ENCODE measurements at regions not wholly inside any gene's neighbourhood (a gene's known extent, or its start where the extent isn't known, plus 50 kb on each side); places are given as distances from the start of the nearest gene placed in this dataset.

DNA sequence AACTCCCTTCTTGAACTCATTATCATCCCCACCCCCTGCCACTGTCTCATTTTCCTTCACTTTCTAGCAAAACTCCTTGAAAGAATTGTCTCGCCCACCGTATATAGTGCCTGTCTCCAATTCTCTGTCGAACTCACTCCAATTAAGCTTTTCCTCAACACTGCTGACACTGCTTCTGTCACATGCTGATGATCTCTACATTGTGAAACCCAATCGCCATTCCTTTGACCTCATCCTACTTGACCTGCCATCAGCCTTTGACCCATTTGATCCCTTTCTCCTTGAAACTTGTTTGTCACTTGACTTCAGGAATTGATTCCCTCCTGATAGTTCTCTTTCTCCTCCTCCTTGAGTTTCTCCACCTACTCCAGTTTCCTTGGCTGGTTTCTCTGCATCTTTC, 54.8 kb downstream of the CCDC71L start:
- ChIA-PET POLR2A (no interaction called here), CTCF (no interaction called here)
- no peak for DNase-seq
- Mint-ChIP-seq H3K27ac (ENCODE audit: unreplicated experiment) (no peak overlapping the region), H3K4me1 (ENCODE audit: low read depth, unreplicated experiment) (no peaks in the 10 kb centered on the region), H3K36me3 (ENCODE audit: insufficient read depth, unreplicated experiment) (no peaks in the 10 kb centered on the region), H3K4me3 (ENCODE audit: unreplicated experiment) (no peak overlapping the region), H3K27me3 (ENCODE audit: insufficient read depth, unreplicated experiment) (no peaks in the 10 kb centered on the region), H3K9me3 (ENCODE audit: unreplicated experiment) (no peaks in the 10 kb centered on the region)
- TF ChIP-seq, protein P1, sequence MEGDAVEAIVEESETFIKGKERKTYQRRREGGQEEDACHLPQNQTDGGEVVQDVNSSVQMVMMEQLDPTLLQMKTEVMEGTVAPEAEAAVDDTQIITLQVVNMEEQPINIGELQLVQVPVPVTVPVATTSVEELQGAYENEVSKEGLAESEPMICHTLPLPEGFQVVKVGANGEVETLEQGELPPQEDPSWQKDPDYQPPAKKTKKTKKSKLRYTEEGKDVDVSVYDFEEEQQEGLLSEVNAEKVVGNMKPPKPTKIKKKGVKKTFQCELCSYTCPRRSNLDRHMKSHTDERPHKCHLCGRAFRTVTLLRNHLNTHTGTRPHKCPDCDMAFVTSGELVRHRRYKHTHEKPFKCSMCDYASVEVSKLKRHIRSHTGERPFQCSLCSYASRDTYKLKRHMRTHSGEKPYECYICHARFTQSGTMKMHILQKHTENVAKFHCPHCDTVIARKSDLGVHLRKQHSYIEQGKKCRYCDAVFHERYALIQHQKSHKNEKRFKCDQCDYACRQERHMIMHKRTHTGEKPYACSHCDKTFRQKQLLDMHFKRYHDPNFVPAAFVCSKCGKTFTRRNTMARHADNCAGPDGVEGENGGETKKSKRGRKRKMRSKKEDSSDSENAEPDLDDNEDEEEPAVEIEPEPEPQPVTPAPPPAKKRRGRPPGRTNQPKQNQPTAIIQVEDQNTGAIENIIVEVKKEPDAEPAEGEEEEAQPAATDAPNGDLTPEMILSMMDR (IDR thresholded peaks at IDR 0.05; ENCODE audit: insufficient read depth in 1 of 2, low read depth in 1 of 2, low read length in 1 of 2, severe bottlenecking in 1 of 2, unreplicated experiment in 1 of 2) = no peak
- H3K36me3 ChIP-seq (ENCODE audit: control insufficient read depth, insufficient read depth, low read length) = no peaks in the 10 kb centered on the region
- no peaks in the 10 kb centered on the region for H3K4me1 ChIP-seq
- intact Hi-C loops (cut with micrococcal nuclease; ENCODE audit: unreplicated experiment) = no loop called here
- H3K9me3 ChIP-seq = no peaks in the 10 kb centered on the region
- H3K4me3 ChIP-seq (ENCODE audit: low read depth, low read length) = no peak overlapping the region
- no peaks in the 10 kb centered on the region for H3K27me3 ChIP-seq (replicated peaks; ENCODE audit: control insufficient read depth, insufficient read depth, low read length)
- BruUV-seq (replicated peaks) = no TSS peak

DNA sequence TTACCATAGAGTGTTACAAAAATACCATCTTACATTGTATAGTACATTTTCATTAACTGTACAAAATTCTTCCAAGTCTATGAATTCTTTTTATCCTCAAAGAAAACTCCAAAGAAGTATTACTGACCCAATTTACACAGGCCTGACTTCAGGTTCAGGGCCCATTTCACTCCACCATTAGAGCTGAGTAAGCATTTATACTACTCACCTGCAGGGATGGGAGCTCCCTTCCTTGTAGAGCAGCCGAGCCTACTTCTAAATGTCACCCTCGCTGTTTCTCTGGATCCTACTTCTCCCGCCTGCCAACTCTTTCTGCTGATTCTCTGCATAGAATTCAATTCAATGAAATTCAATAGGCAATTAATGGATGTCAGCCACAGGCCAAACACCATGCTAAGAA, 56.0 kb downstream of the CCDC71L start:
- ChIA-PET POLR2A (no interaction called here), CTCF (no interaction called here)
- H3K4me3 Mint-ChIP-seq (ENCODE audit: unreplicated experiment) = no peak overlapping the region

DNA sequence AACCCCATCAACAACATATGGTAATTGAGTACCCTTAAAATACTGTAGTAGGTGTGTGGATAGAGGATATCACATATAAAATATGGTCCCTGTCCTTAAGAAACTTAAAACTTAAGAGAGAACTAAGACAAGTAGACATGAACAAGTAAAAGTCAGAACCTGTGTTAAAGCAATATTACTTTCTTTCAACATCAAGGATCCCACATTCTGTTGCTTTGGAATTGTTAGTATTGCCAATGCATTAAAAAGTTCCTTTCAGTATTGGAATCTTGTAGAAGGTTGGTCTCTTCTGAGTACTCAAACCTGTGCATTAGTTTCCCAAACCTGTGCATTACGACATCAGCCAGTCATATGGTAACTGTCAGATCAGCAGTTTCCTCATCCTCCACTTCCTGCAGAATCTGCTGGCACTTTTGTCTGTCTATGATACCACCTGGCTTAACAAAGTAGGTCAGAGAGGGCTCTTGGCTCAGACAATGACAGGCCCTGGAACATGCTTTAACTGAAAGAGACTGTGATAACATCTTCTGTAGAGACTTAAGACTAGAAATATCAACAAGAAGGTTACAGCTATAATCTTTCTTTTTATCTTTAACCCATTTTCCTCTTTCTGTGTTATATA, 56.5 kb downstream of the CCDC71L start:
- no peaks in the 10 kb centered on the region for H3K36me3 ChIP-seq (ENCODE audit: control insufficient read depth, insufficient read depth, low read length)
- H3K27ac Mint-ChIP-seq (ENCODE audit: unreplicated experiment) = no peak overlapping the region
- no peaks in the 10 kb centered on the region for H3K36me3 Mint-ChIP-seq (ENCODE audit: insufficient read depth, unreplicated experiment)
- peaks cover 1% of the 10 kb centered on the region; the same call in 1 of the 2 replicates for H3K4me1 ChIP-seq
- H3K9me3 ChIP-seq = no peaks in the 10 kb centered on the region
- no peaks in the 10 kb centered on the region for H3K27me3 ChIP-seq (replicated peaks; ENCODE audit: control insufficient read depth, insufficient read depth, low read length)
- H3K4me3 ChIP-seq (ENCODE audit: low read depth, low read length) = no peak overlapping the region
- no peaks in the 10 kb centered on the region for H3K9me3 Mint-ChIP-seq (ENCODE audit: unreplicated experiment)
- ChIA-PET POLR2A (no interaction called here), CTCF (no interaction called here)
- H3K4me3 Mint-ChIP-seq (ENCODE audit: unreplicated experiment) = no peak overlapping the region
- no TSS peak for BruUV-seq (replicated peaks)
- DNase-seq = no peak
- no peaks in the 10 kb centered on the region for H3K4me1 Mint-ChIP-seq (ENCODE audit: low read depth, unreplicated experiment)
- no peaks in the 10 kb centered on the region for H3K27me3 Mint-ChIP-seq (ENCODE audit: insufficient read depth, unreplicated experiment)
- TF ChIP-seq, protein P1 (IDR thresholded peaks at IDR 0.05; ENCODE audit: insufficient read depth in 1 of 2, low read depth in 1 of 2, low read length in 1 of 2, severe bottlenecking in 1 of 2, unreplicated experiment in 1 of 2) = no peak
- intact Hi-C loops (cut with micrococcal nuclease; ENCODE audit: unreplicated experiment) = no loop called here

More for the DNA sequence above, 56.0 kb downstream of the CCDC71L start:
- Mint-ChIP-seq H3K36me3 (ENCODE audit: insufficient read depth, unreplicated experiment) (no peaks in the 10 kb centered on the region), H3K27ac (ENCODE audit: unreplicated experiment) (no peak overlapping the region), H3K9me3 (ENCODE audit: unreplicated experiment) (no peaks in the 10 kb centered on the region), H3K27me3 (ENCODE audit: insufficient read depth, unreplicated experiment) (no peaks in the 10 kb centered on the region), H3K4me1 (ENCODE audit: low read depth, unreplicated experiment) (no peaks in the 10 kb centered on the region)
- DNase-seq = no peak
- H3K27me3 ChIP-seq (replicated peaks; ENCODE audit: control insufficient read depth, insufficient read depth, low read length) = no peaks in the 10 kb centered on the region
- no TSS peak for BruUV-seq (replicated peaks)
- no peaks in the 10 kb centered on the region for H3K4me1 ChIP-seq
- no peak overlapping the region for H3K4me3 ChIP-seq (ENCODE audit: low read depth, low read length)
- intact Hi-C loops (cut with micrococcal nuclease; ENCODE audit: unreplicated experiment) = no loop called here
- TF ChIP-seq, protein P1 (IDR thresholded peaks at IDR 0.05; ENCODE audit: insufficient read depth in 1 of 2, low read depth in 1 of 2, low read length in 1 of 2, severe bottlenecking in 1 of 2, unreplicated experiment in 1 of 2) = no peak
- H3K9me3 ChIP-seq = no peaks in the 10 kb centered on the region
- no peaks in the 10 kb centered on the region for H3K36me3 ChIP-seq (ENCODE audit: control insufficient read depth, insufficient read depth, low read length)

All from Caco-2 (cell line).